AG04449 (cell line): ENCODE measurements at regions not wholly inside any gene's neighbourhood (a gene's known extent, or its start where the extent isn't known, plus 50 kb on each side); places are given as distances from the start of the nearest gene placed in this dataset.

Source experiments
- CTCF ChIA-PET: fragments of 350-600 bp; formaldehyde crosslinking; extraction: SDS; loops from one replicate; lab custom pipeline; 2021; ENCODE audit warnings: antibody characterized with exemption; lab: Yijun Ruan, JAX
- POLR2A ChIA-PET: fragments of 400-600, 350-600 bp; formaldehyde crosslinking; extraction: SDS; loops from one replicate; lab custom pipeline; 2020; ENCODE audit warnings: antibody characterized with exemption, inconsistent platforms; lab: Yijun Ruan, JAX
- DNase-seq: peaks from one replicate; pipeline ENCODE4 v3.0.0-alpha.2; 2010; ENCODE audit warnings: low read depth, low spot score
- H3K4me3 ChIP-seq: 2 replicates; pipeline ENCODE4 v1.5.1; 2011; ENCODE audit warnings: low read depth, mild to moderate bottlenecking, control low read depth, low read length
- CTCF ChIP-seq: IDR thresholded peaks from one replicate; pipeline ENCODE4 v1.5.1; 2011; ENCODE audit warnings: mild to moderate bottlenecking, moderate library complexity, low read length, control low read depth, inconsistent platforms; ENCODE audit not compliant: insufficient read depth; ENCODE audit errors: missing control alignments

GRCh38 chr9:2260417-2261306 is 245.5 kb downstream of the SMARCA2 start:
- DNase-seq, result no peak
- no peak overlapping the region for H3K4me3 ChIP-seq
- POLR2A ChIA-PET, result no interaction called here
- no peak for TF ChIP-seq CTCF
- CTCF ChIA-PET, result no interaction called here

GRCh38 chr9:2261421-2262103 is 246.4 kb downstream of the SMARCA2 start:
- H3K4me3 ChIP-seq, result no peak overlapping the region
- DNase-seq, result no peak
- TF ChIP-seq CTCF, result no peak
- ChIA-PET CTCF (interaction anchor here (1.3 kb wide), 1 partner anchor 20 kb away, joined by 3 read pairs; no protein-coding TSS in a partner anchor), POLR2A (no interaction called here)

- POLR2A ChIA-PET, result no interaction called here
- no peak for DNase-seq
- CTCF ChIA-PET, result interaction anchor here (0.7 to 1.3 kb wide), 2 partner anchors 12 to 21 kb away, joined by 3 to 4 read pairs; no protein-coding TSS in a partner anchor
- no peak overlapping the region for H3K4me3 ChIP-seq
- TF ChIP-seq CTCF, result no peak
These were observed 247.4 kb downstream of the SMARCA2 start for GRCh38 chr9:2262386-2263071.

- no peak overlapping the region for H3K4me3 ChIP-seq
- no peak for TF ChIP-seq CTCF
- CTCF ChIA-PET, result interaction anchor here (0.7 to 1.3 kb wide), 2 partner anchors 11 to 22 kb away, joined by 3 to 4 read pairs; no protein-coding TSS in a partner anchor
- POLR2A ChIA-PET, result no interaction called here
- DNase-seq, result no peak
These were observed 248.0 kb downstream of the SMARCA2 start for GRCh38 chr9:2263111-2263510.

- TF ChIP-seq CTCF, result no peak
- H3K4me3 ChIP-seq, result no peak overlapping the region
- ChIA-PET POLR2A (no interaction called here), CTCF (interaction anchor here (0.7 kb wide), 1 partner anchor 10 kb away, joined by 4 read pairs; no protein-coding TSS in a partner anchor)
- no peak for DNase-seq
These were observed 248.5 kb downstream of the SMARCA2 start for GRCh38 chr9:2263665-2264064.
